CD4-positive, alpha-beta T cell treated with Interleukin-21 for 1 hour (primary cell): ENCODE measurements at regions not wholly inside any gene's neighbourhood (a gene's known extent, or its start where the extent isn't known, plus 50 kb on each side); places are given as distances from the start of the nearest gene placed in this dataset.

Experiments
- DNase-seq: peaks from one replicate; pipeline ENCODE4 v3.0.0-alpha.2; 2020

- DNase-seq = no peak
Measured at GRCh38 chr6:1485678-1486077, 96.3 kb downstream of the FOXF2 start.

GRCh38 chr6:1486387-1486786, 97.0 kb downstream of the FOXF2 start:
- DNase-seq = no peak

- no peak for DNase-seq
Measured at GRCh38 chr6:1487239-1487638, 97.9 kb downstream of the FOXF2 start.

GRCh38 chr6:1491025-1491424, 101.6 kb downstream of the FOXF2 start:
- no peak for DNase-seq

GRCh38 chr6:1491591-1492319, 102.4 kb downstream of the FOXF2 start:
- no peak for DNase-seq

GRCh38 chr6:1494671-1495070, 105.3 kb downstream of the FOXF2 start:
- DNase-seq = no peak

- DNase-seq = no peak
Measured at GRCh38 chr6:1495344-1495743, 106.0 kb downstream of the FOXF2 start.

- no peak for DNase-seq
Measured at GRCh38 chr6:1496092-1496491, 106.7 kb downstream of the FOXF2 start.

GRCh38 chr6:1496836-1497760, 107.7 kb downstream of the FOXF2 start:
- no peak for DNase-seq

GRCh38 chr6:1497761-1498105, 108.4 kb downstream of the FOXF2 start:
- DNase-seq = no peak

- DNase-seq = no peak
Measured at GRCh38 chr6:1498491-1499113, 109.2 kb downstream of the FOXF2 start.

- no peak for DNase-seq
Measured at GRCh38 chr6:1499777-1500176, 109.9 kb upstream of the FOXC1 start.

GRCh38 chr6:1500913-1501312, 108.8 kb upstream of the FOXC1 start:
- no peak for DNase-seq

GRCh38 chr6:1502041-1502440, 107.7 kb upstream of the FOXC1 start:
- DNase-seq = no peak

GRCh38 chr6:1503811-1504210, 105.9 kb upstream of the FOXC1 start:
- no peak for DNase-seq

GRCh38 chr6:1504465-1504864, 105.2 kb upstream of the FOXC1 start:
- no peak for DNase-seq

GRCh38 chr6:1507251-1507650, 102.5 kb upstream of the FOXC1 start:
- no peak for DNase-seq

GRCh38 chr6:1509241-1509640, 100.5 kb upstream of the FOXC1 start:
- DNase-seq = no peak

- DNase-seq = no peak
Measured at GRCh38 chr6:1510239-1510638, 99.5 kb upstream of the FOXC1 start.

- no peak for DNase-seq
Measured at GRCh38 chr6:1513215-1513780, 96.4 kb upstream of the FOXC1 start.

- no peak for DNase-seq
Measured at GRCh38 chr6:1514078-1514477, 95.6 kb upstream of the FOXC1 start.

GRCh38 chr6:1515280-1515679, 94.4 kb upstream of the FOXC1 start:
- no peak for DNase-seq

- no peak for DNase-seq
Measured at GRCh38 chr6:1515781-1516180, 93.9 kb upstream of the FOXC1 start.
